ENCODE measurements at regions not wholly inside any gene's neighbourhood (a gene's known extent, or its start where the extent isn't known, plus 50 kb on each side); places are given as distances from the start of the nearest gene placed in this dataset.
"Not testable (repeated sequence)": the region's sequence is repeated elsewhere in the genome, so short reads cannot be mapped to it uniquely, and the experiment has no call there.

GRCh38 chr16:47811758-47812157 lies 344.0 kb downstream of the ABCC12 start:
- H3K23ac ChIP-seq (ENCODE audit: insufficient read length); H3K36me3 ChIP-seq (ENCODE audit: control insufficient read depth in 2 of 4, insufficient read depth in 4 of 4, low read length in 3 of 4); H3K9ac ChIP-seq (replicated peaks in 1 of 4; ENCODE audit: extremely low read depth in 1 of 4, low read depth in 3 of 4, low read length in 3 of 4); H2BK12ac ChIP-seq (ENCODE audit: low read depth, low read length); H3K14ac ChIP-seq (ENCODE audit: insufficient read length); H2BK120ac ChIP-seq (replicated peaks; ENCODE audit: low read depth, low read length); H2AFZ ChIP-seq (ENCODE audit: low read length); H3K4me3 ChIP-seq (ENCODE audit: extremely low read depth in 1 of 4, insufficient read depth in 2 of 4, low read depth in 3 of 4, low read length in 4 of 4); H4K5ac ChIP-seq (ENCODE audit: insufficient read length, low read depth, low read length); FAIRE-seq; H2BK15ac ChIP-seq (ENCODE audit: low read length); H2BK20ac ChIP-seq (ENCODE audit: low read length); CTCF ChIA-PET (ENCODE audit: partially characterized antibody); H4K91ac ChIP-seq (replicated peaks; ENCODE audit: insufficient read length, low read length); H4K8ac ChIP-seq (ENCODE audit: extremely low read depth, insufficient read depth, low read length); H3K79me2 ChIP-seq (ENCODE audit: control insufficient read depth in 1 of 2, insufficient read depth in 2 of 2, low read length in 2 of 2); H4K20me1 ChIP-seq (replicated peaks in 1 of 2; ENCODE audit: control insufficient read depth in 1 of 2, insufficient read depth in 2 of 2, low read length in 2 of 2); H3K79me1 ChIP-seq (ENCODE audit: low read depth, low read length); H3K4me2 ChIP-seq (ENCODE audit: insufficient read depth in 1 of 2, low read depth in 2 of 2, low read length in 2 of 2); POLR2A ChIA-PET (ENCODE audit: partially characterized antibody); H2BK5ac ChIP-seq (ENCODE audit: low read depth, low read length); H3K27me3 ChIP-seq (replicated peaks in 1 of 4; ENCODE audit: control insufficient read depth in 3 of 4, extremely low read depth in 1 of 4, insufficient read depth in 3 of 4, low read length in 3 of 4); H3K4ac ChIP-seq (replicated peaks; ENCODE audit: insufficient read length, low read depth, low read length); H3K27ac ChIP-seq (ENCODE audit: low read depth, low read length); H3K18ac ChIP-seq (ENCODE audit: extremely low read depth, low read length); H2AK5ac ChIP-seq (ENCODE audit: low read depth, low read length); H3K23me2 ChIP-seq (ENCODE audit: low read depth, low read length); DNase-seq (ENCODE audit: low read depth in 1 of 2, low spot score in 2 of 2); H3K4me1 ChIP-seq (replicated peaks in 1 of 4; ENCODE audit: control insufficient read depth in 3 of 4, insufficient read depth in 4 of 4, low read length in 3 of 4); H3K56ac ChIP-seq (replicated peaks; ENCODE audit: insufficient read length, low read depth, low read length): not testable (repeated sequence)
- WGBS, 2 experiments (ENCODE audit: extremely low coverage in 1 of 2, insufficient coverage in 1 of 2, insufficient read length in 1 of 2, insufficient replicate concordance in 2 of 2, low coverage in 1 of 2, low lambda C conversion rate in 2 of 2, missing lambda C conversion rate in 1 of 2) = 88% methylated on average over 3 of the region's 3 CpGs; no CpG with 5 or more reads in 1 of the 2 experiments
- H3K9me3 ChIP-seq (ENCODE audit: insufficient read depth in 2 of 2, low read depth in 1 of 2, low read length in 1 of 2) = peaks cover 12 to 13% of the 10 kb centered on the region in 2 experiments; a peak in 3 of 4 replicates
